HG03442 (cell line): ENCODE measurements at regions not wholly inside any gene's neighbourhood (a gene's known extent, or its start where the extent isn't known, plus 50 kb on each side); places are given as distances from the start of the nearest gene placed in this dataset.
"Not testable (repeated sequence)": the region's sequence is repeated elsewhere in the genome, so short reads cannot be mapped to it uniquely, and the experiment has no call there.

Experiments
- ATAC-seq: cut with Tn5 transposase; IDR thresholded peaks from one replicate; pipeline ENCODE4 v1.9.1; 2021; ENCODE audit warnings: mild to moderate bottlenecking, moderate library complexity; ENCODE audit not compliant: unreplicated experiment

DNA sequence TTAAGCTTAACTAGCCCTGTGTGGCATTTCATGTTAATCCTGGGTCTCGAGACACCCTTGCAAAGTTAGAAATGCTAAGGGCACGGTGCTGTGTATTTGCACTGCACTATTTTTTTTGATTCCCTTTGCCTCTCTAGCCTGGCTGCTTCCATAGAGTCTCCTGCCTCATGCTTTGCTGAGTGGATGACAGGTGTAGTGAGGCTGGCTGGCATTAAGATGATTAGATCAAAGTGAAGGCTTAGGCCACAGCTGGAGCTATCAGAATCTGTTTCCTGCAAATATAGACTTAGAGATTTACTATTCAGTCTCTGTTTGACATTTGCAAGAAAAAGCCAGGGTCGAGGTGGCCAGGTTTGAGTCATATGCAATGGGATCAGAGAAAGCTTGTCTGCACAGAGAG lies 791.1 kb downstream of the AACS start:
- ATAC-seq: no peak

GRCh38 chr12:125856896-125857295 lies 791.7 kb downstream of the AACS start:
- no peak for ATAC-seq

- no peak for ATAC-seq
These were observed 795.5 kb downstream of the AACS start for GRCh38 chr12:125860672-125861288.

GRCh38 chr12:125861299-125862281 lies 796.4 kb downstream of the AACS start:
- ATAC-seq: no peak

- not testable (repeated sequence) for ATAC-seq
These were observed 800.0 kb downstream of the AACS start for GRCh38 chr12:125865236-125865635.

GRCh38 chr12:125871811-125872594 lies 806.8 kb downstream of the AACS start:
- no peak for ATAC-seq

GRCh38 chr12:125873016-125873415 lies 807.8 kb downstream of the AACS start:
- no peak for ATAC-seq

DNA sequence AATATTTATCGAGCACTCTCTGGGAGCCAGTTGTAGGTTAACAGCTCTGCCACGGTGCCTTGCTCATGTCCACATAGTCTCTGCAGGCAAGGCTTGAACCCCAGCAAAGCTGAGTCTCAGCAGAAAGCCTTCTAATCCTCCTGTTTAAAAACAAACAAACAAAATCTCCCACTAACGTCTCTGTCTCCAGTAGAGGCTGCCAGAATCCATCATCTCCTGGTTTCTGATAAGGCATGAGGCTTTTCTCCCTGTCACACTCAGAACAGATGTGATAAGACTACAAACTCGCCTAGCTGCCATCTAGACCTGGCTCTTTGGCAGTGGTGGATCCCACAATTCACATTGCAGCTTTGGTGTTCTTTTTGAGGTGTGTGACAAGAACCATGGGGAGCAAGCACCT lies 813.2 kb downstream of the AACS start:
- ATAC-seq: no peak

GRCh38 chr12:125882141-125882540 lies 816.9 kb downstream of the AACS start:
- no peak for ATAC-seq

DNA sequence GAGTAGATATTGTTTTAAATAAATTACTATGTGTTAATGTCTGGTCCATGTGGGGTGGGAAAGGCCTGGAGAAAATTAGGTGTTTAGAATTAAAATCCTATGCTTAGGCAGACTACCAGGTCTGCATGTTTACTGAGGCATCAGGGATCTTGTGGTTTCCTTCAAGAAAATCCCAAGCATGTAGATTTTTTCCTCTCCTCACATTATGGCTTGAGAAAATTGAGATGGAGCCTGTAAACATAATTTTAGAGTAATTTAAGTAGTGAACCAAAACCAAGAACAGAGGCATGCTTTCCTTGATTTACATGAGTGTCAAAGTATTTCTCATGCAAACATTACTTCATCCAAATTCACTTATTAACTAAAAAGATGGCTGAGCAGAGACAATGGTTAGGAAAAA lies 823.7 kb downstream of the AACS start:
- ATAC-seq: no peak

- no peak for ATAC-seq
These were observed 824.5 kb downstream of the AACS start for GRCh38 chr12:125889742-125890141.

DNA sequence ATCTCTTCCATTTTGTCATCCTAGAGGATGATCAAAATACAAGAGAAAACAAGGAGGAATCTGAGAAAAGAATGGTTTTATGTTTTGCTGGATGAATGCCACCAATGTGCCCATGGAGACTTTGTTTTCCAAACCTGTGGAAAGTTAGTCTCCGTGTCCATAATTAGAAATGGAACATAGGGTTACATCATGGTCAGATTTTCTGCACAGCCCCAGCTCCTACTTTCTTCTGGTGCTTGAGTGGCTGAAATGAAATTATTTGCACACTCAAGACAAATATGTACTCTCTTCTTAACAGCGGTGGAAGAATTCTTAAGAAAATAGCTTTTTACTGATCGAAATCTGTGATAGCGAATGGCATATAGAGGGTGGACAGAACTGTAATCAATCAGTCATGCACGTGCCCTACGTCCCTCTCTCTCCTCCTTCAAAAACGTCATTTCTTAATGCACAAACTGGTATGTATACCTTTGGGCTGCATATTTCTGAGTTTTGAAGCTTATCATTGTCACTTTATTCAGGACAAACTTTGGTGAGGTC lies 825.2 kb downstream of the AACS start:
- no peak for ATAC-seq

DNA sequence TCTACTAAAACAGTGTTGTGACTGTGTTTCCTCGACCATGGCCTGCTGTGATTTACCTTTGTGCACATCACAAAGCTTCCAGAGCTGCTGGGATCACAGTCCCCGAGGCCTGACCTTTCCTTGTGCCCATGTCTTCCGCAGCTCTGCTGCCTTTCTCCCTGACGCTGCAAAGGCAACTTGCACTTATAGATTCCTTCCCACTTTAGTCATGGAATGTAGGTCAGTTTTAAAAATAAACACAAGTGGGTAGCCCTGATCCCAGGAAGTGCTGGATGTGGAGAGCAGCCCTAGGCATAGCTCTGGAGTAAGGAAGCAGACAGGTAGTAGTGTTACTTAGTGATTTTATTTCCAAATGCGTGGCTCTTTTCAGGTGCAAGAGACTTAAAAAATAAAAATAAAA lies 825.7 kb downstream of the AACS start:
- ATAC-seq: no peak

GRCh38 chr12:125892276-125892675 lies 827.0 kb downstream of the AACS start:
- no peak for ATAC-seq

- no peak for ATAC-seq
These were observed 837.8 kb downstream of the AACS start for GRCh38 chr12:125902991-125903390.

DNA sequence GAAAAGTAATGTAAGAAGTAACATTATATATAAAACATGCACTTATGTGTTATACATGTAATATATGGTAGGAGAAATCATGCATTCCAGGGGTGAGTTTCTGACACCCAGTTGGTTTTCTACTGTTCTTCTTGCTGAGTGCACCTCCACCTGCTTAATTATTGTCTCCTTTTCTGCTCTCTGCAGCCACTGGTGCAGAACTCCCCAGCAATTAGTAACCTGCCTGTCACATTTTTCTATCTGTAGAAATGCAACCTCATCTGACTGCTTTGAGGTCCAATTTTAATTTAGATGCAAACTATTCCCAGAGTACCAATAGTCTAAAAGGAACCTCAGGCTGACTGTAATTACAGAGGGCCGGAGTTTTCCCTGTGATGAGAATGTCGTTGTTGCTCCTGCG lies 842.1 kb downstream of the AACS start:
- no peak for ATAC-seq

DNA sequence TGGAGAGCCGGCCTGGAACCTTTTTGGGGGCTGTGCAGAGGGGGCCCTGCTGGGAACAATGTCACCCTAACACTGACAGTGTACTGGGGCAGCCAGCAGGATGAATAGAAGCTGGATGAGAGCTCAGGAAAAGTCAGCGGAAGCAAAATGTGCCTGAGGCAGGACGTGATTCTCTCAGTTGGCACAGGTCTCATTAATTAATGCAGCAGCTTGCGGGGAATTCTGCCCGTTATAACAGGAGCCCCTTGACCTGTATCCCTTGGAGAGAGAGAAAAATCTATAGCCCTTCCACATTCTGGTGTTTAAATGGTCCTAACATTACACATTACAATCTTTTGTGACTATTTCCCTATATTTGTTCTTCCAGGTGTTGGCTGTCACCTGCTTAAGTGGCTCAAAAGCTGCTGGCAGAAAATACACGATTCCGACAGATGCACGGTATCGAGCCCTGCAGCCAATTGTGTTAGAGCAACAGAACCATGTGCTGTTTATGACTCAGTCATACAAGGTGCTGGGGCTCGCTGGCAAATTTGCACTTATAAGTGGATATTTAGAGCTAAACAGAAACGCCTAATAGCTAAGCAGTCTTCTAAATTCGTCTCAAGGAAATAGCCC lies 854.7 kb downstream of the AACS start:
- ATAC-seq: no peak

DNA sequence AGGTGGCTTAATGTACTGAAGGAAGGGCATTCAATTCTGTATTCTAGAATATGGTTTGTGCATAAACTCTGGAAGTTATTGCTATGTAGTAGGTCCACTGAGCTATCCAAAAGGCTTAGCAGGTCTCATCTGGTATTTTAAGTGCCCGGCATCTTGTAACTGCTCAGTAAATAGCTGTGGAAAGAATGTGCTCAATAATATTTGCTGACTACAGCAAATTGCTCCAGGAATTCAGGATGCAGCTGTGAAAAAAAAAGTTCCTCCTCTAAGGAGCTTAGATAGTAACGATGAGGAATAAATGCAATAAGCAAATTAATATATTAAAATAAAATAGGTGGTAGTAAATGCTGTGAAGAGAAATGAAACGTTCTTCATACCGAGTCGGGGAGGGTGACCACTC lies 857.1 kb downstream of the AACS start:
- no peak for ATAC-seq

GRCh38 chr12:125936502-125936901 lies 871.3 kb downstream of the AACS start:
- ATAC-seq: no peak

DNA sequence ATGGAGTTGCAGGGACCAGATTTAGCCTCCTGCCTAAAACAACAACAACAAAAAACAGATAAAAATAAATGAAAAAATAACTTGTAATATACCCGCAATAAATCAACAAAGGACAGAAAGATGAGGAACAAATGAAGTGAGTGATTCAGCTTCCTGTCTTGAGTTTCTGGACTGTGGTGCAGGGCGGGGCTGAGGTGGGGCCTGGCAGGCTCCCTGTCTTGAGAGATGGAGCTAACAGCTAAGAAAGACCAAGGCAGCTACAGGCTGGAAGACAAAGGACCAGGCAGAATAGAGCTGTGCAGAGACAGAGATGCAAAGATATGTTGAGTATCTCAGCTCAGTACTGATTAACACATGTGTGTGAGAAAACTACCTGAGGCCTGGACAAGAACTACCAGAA lies 879.2 kb downstream of the AACS start:
- no peak for ATAC-seq

- ATAC-seq: no peak
These were observed 884.2 kb downstream of the AACS start for GRCh38 chr12:125949471-125949870.
